ENCODE measurements at regions not wholly inside any gene's neighbourhood (a gene's known extent, or its start where the extent isn't known, plus 50 kb on each side); places are given as distances from the start of the nearest gene placed in this dataset.
"Not testable (repeated sequence)": the region's sequence is repeated elsewhere in the genome, so short reads cannot be mapped to it uniquely, and the experiment has no call there.

DNA sequence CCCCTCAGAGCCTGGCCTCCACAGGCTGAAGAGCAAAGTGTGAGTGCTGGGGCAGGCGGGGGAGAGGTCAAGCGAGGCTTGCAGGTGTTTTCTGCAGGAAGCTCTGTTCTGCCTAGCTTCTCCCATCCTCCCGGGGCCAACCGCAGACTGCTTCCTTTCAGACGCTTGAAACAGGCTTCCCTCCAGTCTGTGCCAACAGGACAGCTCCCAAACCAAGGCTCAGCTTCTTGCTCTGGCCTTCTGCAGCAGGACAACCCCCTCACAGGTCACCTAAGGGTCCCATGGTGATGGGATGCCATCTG lies 120.8 kb downstream of the LRRC37A3 start:
- not testable (repeated sequence) for TF ChIP-seq SP1 (IDR thresholded peaks at IDR 0.05); NFRKB (IDR thresholded peaks at IDR 0.05); SUZ12 (IDR thresholded peaks at IDR 0.05); FOXM1 (IDR thresholded peaks at IDR 0.05; ENCODE audit: borderline replicate concordance); ELF4 (IDR thresholded peaks at IDR 0.05); FOXA1 (IDR thresholded peaks at IDR 0.05)
- TF ChIP-seq, protein P1, sequence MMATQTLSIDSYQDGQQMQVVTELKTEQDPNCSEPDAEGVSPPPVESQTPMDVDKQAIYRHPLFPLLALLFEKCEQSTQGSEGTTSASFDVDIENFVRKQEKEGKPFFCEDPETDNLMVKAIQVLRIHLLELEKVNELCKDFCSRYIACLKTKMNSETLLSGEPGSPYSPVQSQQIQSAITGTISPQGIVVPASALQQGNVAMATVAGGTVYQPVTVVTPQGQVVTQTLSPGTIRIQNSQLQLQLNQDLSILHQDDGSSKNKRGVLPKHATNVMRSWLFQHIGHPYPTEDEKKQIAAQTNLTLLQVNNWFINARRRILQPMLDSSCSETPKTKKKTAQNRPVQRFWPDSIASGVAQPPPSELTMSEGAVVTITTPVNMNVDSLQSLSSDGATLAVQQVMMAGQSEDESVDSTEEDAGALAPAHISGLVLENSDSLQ (IDR thresholded peaks at IDR 0.05) = not testable (repeated sequence)
